GM19043 (cell line): ENCODE measurements at regions not wholly inside any gene's neighbourhood (a gene's known extent, or its start where the extent isn't known, plus 50 kb on each side); places are given as distances from the start of the nearest gene placed in this dataset.
"Not testable (repeated sequence)": the region's sequence is repeated elsewhere in the genome, so short reads cannot be mapped to it uniquely, and the experiment has no call there.

Source experiments
- ATAC-seq: cut with Tn5 transposase; IDR thresholded peaks from one replicate; pipeline ENCODE4 v1.9.1; 2021; ENCODE audit warnings: low read depth; ENCODE audit not compliant: unreplicated experiment

- no peak for ATAC-seq
Observed at GRCh38 chr6:40163924-40164323, 229.7 kb upstream of the MOCS1 start.

- no peak for ATAC-seq
Observed at GRCh38 chr6:40162074-40162473, 227.8 kb upstream of the MOCS1 start.

GRCh38 chr6:40160826-40161225, 226.6 kb upstream of the MOCS1 start:
- ATAC-seq: no peak

- ATAC-seq: no peak
Observed at GRCh38 chr6:40159865-40160264, 225.6 kb upstream of the MOCS1 start.

GRCh38 chr6:40152701-40153436, 218.6 kb upstream of the MOCS1 start:
- no peak for ATAC-seq

- no peak for ATAC-seq
Observed at GRCh38 chr6:40152196-40152595, 217.9 kb upstream of the MOCS1 start.

GRCh38 chr6:40148882-40149573, 214.8 kb upstream of the MOCS1 start:
- peak; percentile 97 for ATAC-seq

GRCh38 chr6:40146902-40147301, 212.6 kb upstream of the MOCS1 start:
- ATAC-seq: no peak

GRCh38 chr6:40139447-40139846, 205.2 kb upstream of the MOCS1 start:
- no peak for ATAC-seq

- ATAC-seq: no peak
Observed at GRCh38 chr6:40138273-40138720, 204.0 kb upstream of the MOCS1 start.

GRCh38 chr6:40135491-40136072, 201.3 kb upstream of the MOCS1 start:
- ATAC-seq: no peak

GRCh38 chr6:40133981-40134380, 199.7 kb upstream of the MOCS1 start:
- ATAC-seq: not testable (repeated sequence)

GRCh38 chr6:40131675-40132074, 197.4 kb upstream of the MOCS1 start:
- no peak for ATAC-seq

GRCh38 chr6:40128127-40128526, 193.9 kb upstream of the MOCS1 start:
- ATAC-seq: no peak

- ATAC-seq: no peak
Observed at GRCh38 chr6:40125680-40126394, 191.6 kb upstream of the MOCS1 start.

- no peak for ATAC-seq
Observed at GRCh38 chr6:40124924-40125323, 190.7 kb upstream of the MOCS1 start.

- no peak for ATAC-seq
Observed at GRCh38 chr6:40116832-40117231, 182.6 kb upstream of the MOCS1 start.

- no peak for ATAC-seq
Observed at GRCh38 chr6:40112350-40112749, 178.1 kb upstream of the MOCS1 start.

- no peak for ATAC-seq
Observed at GRCh38 chr6:40108736-40109135, 174.5 kb upstream of the MOCS1 start.

- no peak for ATAC-seq
Observed at GRCh38 chr6:40106840-40107239, 172.6 kb upstream of the MOCS1 start.

GRCh38 chr6:40098774-40099173, 164.5 kb upstream of the MOCS1 start:
- no peak for ATAC-seq
